Glomerular endothelial cell (primary cell): ENCODE measurements at regions not wholly inside any gene's neighbourhood (a gene's known extent, or its start where the extent isn't known, plus 50 kb on each side); places are given as distances from the start of the nearest gene placed in this dataset.

ENCODE experiments used
- DNase-seq: peaks from one replicate; pipeline ENCODE4 v3.0.0-alpha.2; 2011; ENCODE audit warnings: low read depth, low spot score; ENCODE audit errors: extremely low read depth

DNA sequence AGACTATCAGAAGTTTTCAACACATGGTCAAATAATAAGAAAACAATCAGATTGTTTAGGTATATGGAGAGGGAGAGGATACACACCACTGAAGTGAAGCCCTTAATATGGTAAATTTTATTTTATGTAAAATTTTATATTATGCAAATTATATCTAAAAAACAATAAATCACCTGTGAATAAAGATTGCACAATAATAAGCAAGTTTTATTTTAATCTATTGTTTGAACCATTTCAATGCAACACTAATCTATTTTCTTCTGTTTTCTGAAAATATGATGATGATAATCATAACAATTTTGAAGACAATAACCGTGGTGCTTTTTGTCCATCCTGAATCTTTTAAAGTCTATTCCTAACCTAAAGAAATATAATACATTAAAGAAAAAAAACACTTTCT, 1473.5 kb upstream of the TENM4 start:
- no peak for DNase-seq

DNA sequence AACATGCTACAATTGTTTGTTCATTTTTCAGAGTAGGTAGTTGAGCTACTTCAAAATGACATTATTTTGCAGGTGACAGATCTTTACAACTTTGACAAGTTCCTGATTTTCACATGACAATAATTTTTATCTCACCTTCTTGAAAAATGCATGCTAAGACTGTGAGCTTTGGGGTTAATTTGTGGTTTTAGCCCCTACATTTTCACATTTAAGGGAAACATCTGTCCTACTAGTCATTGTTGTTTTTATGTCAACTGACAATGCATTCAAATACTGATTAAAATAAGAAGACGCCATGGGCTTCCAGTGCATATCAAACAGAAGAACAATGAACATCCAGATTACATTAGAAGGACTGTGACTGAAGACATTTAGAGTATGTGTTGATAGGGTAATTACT, 1470.8 kb upstream of the TENM4 start:
- no peak for DNase-seq

DNA sequence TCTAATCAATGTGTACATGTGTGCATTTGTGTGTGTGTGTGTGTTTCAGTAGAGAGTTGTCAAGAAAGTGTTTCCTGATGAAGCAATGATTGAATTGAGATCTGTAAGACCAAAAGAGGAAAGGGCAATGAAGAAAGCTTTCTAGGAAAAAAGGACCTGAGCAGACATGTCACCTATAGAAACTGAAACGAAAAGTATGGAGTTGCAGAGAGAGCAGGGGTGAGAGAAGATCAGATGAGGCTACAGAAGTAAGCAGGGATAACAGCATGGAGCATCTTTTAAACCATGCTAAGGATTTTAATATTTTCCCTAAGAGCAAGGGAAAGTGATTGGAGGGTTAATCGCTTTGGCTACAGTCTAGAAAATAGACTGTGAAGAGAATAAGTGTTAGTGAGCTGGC, 1459.4 kb upstream of the TENM4 start:
- no peak for DNase-seq

DNA sequence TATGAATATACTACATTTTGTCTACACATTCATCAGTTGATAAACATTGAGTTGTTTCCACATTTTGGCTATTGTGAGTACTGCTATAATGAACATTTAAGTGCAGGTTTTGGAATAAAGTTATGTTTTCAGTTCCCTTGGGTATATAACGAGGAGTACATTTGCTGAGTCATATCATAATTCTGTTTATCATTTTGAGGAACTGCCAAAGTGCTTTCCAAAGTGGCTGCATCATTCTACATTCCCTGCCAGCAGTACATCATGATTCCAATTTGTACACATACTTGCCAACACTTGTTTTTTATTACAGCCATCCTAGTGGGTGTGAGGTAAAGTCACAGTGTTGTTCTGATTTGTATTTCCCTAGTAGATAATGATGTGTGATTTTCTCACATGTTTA, 1458.6 kb upstream of the TENM4 start:
- DNase-seq = no peak

DNA sequence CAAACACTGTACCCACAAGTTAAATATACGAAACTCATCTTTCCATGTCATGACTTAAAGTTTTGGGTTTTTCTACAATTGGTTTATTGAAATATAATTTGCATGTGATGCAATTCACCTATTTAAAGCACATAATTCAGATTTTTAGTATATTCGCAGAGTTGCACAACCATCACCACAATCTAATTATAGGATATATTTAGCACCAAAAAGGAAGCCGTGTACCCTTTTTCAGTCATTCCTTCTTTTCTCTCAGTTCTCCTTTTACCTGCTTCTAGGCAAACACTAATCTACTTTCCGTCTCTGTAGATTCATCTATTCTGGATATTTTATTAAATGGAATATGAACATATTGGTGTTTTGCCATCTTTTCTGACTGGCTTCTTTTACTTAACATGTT, 1458.1 kb upstream of the TENM4 start:
- no peak for DNase-seq

DNA sequence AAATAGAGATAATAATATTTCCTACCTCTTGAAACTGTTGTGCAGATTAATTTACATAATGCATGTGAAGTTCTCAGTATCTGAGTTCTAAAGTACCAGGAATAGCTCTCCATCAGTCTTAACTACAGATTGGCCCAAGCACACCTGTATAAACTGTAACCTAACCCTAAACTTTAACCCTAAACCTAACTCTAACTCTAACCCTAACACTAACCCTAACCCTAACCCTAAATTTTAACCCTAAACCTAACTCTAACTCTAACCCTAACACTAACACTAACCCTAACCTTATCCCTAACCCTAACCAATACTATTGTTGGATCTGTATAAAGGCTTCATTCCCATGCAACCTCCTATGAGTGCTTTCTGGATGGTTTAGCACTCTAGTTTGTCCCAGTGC, 1445.9 kb upstream of the TENM4 start:
- no peak for DNase-seq

DNA sequence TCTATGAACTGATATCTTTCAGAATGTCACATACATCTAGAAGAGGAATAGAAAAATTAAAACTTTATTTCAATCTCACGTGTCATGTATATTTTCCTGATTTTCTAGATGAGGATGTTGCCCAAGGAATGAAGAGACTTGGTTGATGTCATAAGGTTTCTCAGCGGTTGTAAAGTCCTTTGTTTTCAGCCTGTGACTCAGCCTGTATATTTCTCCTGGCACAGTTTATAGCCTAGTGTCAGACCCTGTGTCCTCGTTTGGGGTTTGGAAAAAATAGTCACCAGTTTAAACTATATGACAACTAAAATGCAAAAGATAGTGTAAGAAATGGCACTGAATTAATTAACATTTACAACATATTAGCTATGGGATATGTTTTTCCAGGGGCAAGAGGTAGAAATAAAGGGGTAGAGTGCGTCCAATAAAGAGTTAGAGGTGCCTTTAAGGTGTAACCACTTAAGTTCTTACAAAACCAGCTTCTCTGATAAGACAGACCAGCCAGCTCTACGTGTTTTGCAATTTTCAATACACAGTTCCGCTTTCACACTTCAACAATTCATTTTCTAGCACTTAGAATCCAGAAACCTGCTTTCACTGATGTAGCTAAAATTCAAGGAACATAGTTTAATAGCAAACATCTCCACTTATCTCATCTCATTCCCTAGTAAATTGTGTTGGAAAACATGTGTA, 1432.6 kb upstream of the TENM4 start:
- no peak for DNase-seq

DNA sequence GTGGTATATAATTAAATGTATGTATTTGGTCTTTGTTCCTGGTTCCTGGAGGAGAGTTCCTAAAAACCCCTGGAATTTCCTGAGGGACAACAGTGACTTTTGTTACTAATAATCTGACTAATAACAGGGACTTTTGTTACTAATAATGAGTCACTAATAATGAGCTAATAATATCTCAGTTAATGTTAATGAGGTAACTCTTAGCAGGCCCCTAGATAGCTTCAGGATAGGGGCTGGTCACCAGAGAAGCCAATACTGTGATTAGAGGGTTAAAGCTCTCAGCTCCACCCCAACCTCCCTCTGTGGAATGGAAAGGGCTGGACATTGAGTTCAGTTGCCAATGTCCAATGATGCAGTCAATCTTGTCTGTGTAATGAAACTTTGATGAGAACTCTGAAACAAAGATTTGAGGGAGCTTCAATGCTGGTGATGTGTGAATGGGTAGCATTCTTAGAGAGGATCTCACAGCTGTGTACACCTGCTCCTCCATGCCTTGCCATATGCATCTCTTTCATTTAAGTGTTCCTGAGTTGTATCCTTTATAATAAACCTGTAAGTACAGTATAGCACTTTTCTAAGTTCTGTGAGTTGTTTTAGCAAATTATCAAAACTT, 1431.4 kb upstream of the TENM4 start:
- no peak for DNase-seq

DNA sequence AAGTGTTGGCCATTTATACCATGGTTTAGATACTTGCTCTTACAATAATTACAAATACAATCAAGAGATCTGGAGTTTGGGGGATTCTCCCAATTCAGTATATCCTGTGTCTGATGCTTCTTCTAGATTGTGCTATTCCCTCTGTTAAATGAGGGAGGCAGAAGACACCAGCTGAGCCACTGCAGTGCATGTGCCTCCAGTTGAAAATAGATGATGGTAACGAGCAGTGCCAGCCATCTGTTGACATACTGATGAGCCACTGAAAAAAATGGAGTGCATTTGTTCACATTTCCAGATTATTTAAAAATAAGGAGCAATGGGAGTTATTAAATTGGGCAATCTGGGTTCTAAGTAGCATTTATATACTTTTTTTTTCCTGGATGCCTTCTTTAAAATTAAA, 1428.0 kb upstream of the TENM4 start:
- DNase-seq = no peak

DNA sequence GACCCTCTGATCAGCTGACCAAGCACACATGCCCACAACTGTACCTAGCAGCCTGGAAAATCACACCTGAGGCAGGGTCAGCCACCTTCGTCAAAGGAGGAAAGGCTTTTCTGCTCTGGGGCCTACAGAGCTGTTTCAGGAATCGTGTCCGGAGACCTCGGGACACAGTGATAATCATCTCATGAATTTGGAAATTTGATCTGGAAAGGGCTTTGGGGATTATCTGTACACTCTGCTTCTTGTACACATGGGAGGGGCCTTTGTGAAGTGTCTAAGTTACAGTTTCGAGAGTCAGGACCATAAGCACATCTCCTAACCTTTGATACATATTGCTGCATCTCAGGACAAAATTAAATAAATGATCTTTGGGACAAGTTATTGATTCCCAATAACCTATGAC, 1421.2 kb upstream of the TENM4 start:
- DNase-seq = no peak

DNA sequence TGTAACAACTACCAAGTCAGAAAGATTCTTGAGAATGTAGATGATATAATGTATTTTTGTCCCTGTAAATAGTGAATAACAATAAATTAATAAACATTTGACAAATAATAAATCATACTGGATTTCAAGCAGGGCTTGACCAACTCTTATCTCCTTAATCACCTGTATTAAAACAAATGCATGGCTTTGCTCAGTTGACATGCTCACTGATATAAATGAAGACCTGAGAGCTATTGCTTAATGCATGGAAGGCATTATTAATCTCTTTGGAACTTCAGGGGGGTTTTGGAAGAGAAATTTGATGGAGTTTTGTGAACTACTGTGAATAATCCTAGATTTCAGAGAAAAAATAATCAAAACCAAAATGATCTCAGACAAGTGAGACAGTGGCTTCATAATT, 1420.4 kb upstream of the TENM4 start:
- no peak for DNase-seq

DNA sequence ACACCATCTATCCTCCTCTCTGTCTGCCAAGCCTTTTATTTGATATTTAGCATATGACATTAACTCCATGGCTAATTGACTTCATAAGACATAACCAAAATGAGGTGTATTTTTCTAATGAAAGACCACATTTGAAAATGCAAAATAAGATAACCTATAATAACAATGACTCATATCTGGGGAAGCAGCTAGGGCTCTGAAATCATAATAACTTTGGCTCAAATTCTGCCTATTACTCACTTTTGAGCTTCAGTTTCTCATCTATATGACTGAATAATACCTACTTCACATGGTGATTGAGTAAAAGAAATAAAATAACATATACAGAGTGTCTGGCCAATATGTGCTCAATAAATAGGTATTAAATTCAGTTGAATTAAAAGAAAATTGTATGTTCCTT, 1419.8 kb upstream of the TENM4 start:
- DNase-seq = no peak

DNA sequence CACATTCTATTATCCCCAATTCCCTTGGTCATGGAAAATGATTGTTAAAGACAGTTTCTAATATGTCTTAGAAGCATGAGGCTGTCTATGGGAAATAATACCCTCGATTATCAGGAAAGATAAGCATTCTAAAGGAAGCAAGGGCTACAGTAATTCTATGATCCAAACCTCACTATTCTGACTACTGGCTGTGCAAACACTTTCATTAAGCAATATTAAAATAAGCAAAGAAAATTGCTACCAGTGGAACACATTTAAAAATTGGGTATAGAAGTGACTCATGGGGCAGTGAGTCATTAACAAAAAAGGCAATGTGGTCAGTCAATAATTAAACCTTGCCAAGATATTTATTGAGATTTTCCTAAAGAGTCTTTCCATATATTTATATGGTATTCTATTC, 1415.2 kb upstream of the TENM4 start:
- no peak for DNase-seq

DNA sequence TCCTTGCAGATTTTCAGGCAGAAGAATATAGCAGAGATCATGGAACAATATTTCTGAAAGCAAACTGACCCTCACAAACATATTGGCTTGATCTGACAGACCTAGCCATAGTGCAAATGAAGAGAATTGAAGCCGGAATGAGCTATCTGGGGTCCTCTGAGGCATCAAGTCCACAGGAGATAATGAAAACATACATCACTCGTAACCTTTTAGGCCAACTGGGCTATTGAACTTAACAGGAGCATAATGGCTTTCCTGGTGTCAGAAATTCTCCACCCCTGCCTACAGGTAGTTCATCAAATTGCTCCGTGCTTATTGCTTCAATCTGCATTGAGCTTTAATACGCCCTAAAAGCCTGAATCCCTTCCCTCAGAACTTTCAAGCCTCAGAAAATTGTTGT, 1414.6 kb upstream of the TENM4 start:
- DNase-seq = no peak

DNA sequence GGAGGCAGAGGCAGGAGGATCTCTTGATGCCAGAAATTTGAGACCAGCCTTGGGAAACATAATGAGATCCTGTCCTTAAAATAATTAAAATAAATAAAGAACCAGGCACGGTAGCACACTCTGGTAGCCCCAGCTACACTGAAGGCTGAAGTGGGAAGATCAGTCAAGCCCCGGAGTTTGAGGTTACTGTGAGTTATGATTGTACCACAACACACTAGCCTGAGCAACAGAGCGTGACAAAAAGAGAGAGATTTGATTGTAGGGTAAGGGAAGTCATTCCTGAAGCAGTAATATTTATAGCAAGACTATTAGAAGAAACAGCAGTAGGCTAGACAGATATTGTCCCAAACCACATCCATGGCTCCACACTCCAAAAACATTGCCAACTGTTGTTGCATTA, 1408.4 kb upstream of the TENM4 start:
- DNase-seq = no peak

DNA sequence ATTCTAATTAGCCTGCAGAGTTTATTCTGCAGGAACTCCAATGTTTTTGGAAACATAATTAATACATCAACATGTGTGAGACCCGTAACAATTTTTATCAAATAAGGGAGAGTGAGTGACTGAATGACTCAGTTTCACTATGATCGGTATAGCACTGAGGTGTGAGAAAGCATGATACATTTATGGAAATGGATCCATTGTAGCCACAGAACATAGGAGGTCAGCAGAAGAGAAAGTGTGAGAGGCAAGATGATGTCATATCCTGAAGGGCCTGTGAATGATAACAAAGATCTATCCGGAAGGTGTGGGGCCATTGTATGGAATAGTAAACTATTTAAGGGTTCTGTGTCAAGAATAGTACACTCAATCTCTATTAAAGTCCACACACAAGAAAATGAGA, 1406.1 kb upstream of the TENM4 start:
- no peak for DNase-seq

DNA sequence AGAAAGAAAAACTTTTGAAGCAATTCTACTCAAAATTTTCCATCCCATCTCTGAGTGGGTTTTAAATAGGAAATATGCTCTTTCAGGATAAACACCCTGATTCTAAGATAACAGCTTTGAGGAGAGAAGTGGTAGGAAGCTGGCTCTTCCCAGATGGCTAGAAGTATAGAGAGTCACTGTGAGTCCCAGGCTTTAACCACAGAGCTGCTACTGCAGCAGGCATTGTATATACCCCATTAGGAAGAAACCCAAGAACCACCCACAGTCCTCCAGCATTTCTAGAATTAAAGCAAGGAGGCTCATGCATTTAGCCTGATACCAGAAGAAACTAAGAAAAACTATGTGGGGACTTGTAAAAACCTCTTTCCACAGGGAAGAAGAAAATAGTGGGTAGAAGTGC, 1405.6 kb upstream of the TENM4 start:
- DNase-seq = no peak

DNA sequence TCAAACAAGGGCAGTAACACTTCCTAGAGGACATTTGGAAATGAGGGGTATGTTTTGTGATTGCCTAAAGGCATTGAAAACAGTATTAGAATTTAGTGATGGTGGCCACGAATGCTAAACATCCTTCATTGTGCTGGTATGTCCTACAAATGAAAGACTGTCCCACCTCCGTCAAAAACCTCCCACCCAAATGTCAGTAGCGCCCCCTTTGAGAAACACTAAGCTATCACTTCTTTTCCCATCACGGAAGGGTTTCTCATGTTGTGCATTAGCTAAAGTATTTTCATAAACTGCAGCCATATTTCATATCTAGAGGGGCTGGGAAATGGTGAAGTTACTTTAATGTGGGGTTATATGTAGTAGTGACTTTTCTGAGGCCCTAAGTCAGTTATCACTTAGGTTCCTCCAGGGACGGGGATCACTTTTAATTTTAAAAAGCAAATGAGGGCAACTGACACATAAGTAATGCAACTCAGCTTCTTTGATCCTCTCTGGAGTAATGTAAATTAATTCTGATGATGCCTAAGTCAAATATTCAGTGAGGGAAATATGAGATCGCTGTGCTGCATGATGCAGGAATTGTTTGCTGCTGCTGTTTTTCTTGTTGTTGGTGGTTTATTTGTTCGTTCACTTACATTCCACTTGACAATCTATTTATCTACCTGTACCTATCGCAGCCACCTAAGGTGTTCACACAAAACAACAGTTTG, 1403.4 kb upstream of the TENM4 start:
- no peak for DNase-seq

DNA sequence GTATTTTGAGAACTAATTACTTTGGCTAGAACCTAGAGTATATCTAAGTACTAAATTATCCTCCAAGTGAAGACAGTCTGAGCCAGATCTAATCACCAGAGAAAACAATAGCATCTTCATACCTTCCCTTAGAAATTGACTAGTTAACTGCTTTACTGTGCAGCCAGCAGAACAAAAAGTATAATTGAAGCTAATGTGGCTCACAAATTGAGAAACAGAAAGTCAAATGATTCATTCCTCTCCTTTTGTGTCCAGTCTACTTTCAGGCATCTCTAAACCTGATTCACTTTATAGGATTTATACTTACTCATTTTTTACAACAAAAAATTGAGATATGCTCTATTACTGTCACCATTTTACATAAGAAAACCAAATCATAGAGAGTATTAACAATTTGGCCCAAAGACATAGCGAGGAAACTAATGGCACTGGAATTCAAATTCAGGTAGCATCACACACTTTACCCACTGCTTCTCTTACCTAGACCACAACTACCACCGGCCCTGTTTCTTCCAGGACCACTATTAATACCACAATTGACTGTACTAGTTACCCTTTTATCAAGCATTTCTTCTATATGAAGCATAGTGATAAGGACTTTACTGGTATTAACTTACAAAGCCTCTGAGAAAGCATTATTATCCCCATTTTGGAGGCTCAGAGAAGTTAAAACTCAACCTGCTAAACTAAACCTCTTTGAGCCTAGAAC, 1402.6 kb upstream of the TENM4 start:
- DNase-seq = no peak

DNA sequence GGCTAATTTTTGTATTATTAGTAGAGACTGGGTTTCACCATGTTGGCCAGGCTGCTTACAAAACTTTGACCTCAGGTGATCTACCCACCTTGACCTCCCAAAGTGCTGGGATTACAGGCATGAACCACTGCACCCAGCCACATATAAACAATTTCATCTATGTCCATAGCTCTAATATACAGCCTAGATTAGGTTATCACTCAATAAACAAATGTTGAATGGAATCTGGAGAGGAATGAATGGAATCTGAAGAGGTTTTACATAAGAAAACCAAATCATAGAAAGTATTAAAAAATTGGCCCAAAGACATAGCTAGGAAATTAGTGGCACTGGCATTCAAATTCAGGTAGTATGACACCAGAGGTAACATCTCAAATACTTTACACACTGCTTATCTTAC, 1401.4 kb upstream of the TENM4 start:
- no peak for DNase-seq

DNA sequence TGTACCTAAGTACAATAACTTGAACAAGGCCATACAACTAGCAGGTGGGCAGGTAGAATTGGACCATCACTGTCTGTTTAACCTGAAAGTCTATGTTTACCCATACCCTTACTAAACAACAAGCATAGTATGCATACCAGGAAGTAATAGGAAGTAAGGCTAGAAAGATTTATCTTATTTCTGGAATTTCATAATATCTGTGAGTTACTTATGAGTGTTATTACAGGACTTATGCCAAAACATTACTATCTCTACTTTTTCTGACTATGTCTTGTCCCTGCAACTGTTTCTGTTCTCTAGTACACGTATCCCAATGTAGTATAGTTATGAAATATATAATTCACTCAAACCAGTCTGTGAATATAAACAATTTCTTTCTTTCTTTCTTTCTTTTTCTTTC, 1400.8 kb upstream of the TENM4 start:
- no peak for DNase-seq

DNA sequence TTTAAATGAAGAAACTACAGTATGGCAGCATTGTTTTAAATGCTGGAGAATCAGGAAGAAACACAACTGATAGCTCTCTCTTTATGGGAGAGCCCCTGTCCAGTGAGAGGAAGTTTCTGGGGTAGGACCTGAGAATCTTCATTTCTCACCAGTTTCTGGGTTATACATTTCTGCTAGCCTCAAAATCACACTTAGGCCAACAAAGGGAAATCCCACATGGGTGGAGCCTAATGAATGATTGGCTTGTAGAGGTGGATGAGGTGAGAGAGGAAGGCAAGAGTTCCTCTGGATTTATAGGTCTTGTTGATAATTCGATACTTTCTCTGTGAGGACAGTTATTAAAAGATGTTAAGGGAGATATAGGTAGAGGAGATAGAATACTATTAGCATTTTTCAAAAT, 1397.3 kb upstream of the TENM4 start:
- no peak for DNase-seq
